Esophagus muscularis mucosa (tissue), 4 donors: ENCODE measurements at regions not wholly inside any gene's neighbourhood (a gene's known extent, or its start where the extent isn't known, plus 50 kb on each side); places are given as distances from the start of the nearest gene placed in this dataset.

Source experiments
- DNase-seq: peaks from one replicate; pipeline ENCODE4 v3.0.0-alpha.2; 2017; ENCODE audit errors: extremely low spot score
- H3K27ac ChIP-seq, 4 donors: fragments of 200-600 bp; sonication (generic); replicated peaks in 1 of 4; 1 replicate in 3 of 4; 2 replicates in 1 of 4; pipeline ENCODE4 v1.5.1; 2016 to 2019; ENCODE audit warnings: mild to moderate bottlenecking in 1 of 4
- H3K27me3 ChIP-seq, 4 donors: fragments of 200-600 bp; sonication (generic); one replicate each; pipeline versions ENCODE4 v1.5.1 to v1.6.0; 2016 to 2019
- H3K36me3 ChIP-seq, 4 donors: fragments of 200-600 bp; sonication (generic); one replicate each; pipeline ENCODE4 v1.5.1; 2016 to 2019
- H3K4me1 ChIP-seq, 4 donors: fragments of 200-600 bp; sonication (generic); one replicate each; pipeline ENCODE4 v1.5.1; 2016 to 2019
- H3K4me3 ChIP-seq, 4 donors: fragments of 200-600 bp; sonication (generic); 1 replicate in 2 of 4; 2 replicates in 2 of 4; pipeline ENCODE4 v1.5.1; 2016 to 2019; ENCODE audit warnings: mild to moderate bottlenecking in 4 of 4, moderate library complexity in 1 of 4
- H3K9me3 ChIP-seq, 4 donors: fragments of 200-600 bp; sonication (generic); 1 replicate in 3 of 4; 2 replicates in 1 of 4; pipeline ENCODE4 v1.5.1; 2016 to 2019
- CTCF ChIP-seq, 3 experiments: fragments of 200-600 bp in 2 of 3; fragments of 450-650 bp in 1 of 3; sonication (generic) in 2 of 3; IDR thresholded peaks; one replicate each; pipeline ENCODE4 v1.5.1; 2017 to 2019; ENCODE audit warnings: antibody characterized with exemption in 3 of 3, mild to moderate bottlenecking in 2 of 3, moderate library complexity in 1 of 3
- EP300 ChIP-seq: sonication (generic); formaldehyde crosslinking; IDR thresholded peaks from one replicate; pipeline ENCODE4 v1.6.1; 2017; ENCODE audit warnings: antibody characterized with exemption
- POLR2A ChIP-seq: fragments of 450-650 bp; IDR thresholded peaks from one replicate; pipeline ENCODE4 v1.6.1; 2017; ENCODE audit warnings: antibody characterized with exemption, moderate library complexity, mild to moderate bottlenecking, low read depth
- POLR2AphosphoS5 ChIP-seq, 2 donors: sonication (generic); formaldehyde crosslinking; IDR thresholded peaks; one replicate each; pipeline ENCODE4 v1.6.1; 2017; ENCODE audit warnings: antibody characterized with exemption in 2 of 2
- WGBS: methylation state at CpG from one replicate; pipeline ENCODE4 v1.1.5; 2018; 5-methylcytosine and 5-hydroxymethylcytosine counted together
- intact Hi-C: fragments of 100-400 bp; cut with DNase I; formaldehyde crosslinking; loops from one replicate; pipeline ENCODE4 v1.15.1; 2023

- H3K36me3 ChIP-seq, result no peaks in the 10 kb centered on the region
- H3K4me3 ChIP-seq, result no peak overlapping the region
- TF ChIP-seq EP300, result no peak
- TF ChIP-seq CTCF (IDR thresholded peaks at IDR 0.05), result no peak
- no peak for TF ChIP-seq POLR2A
- TF ChIP-seq POLR2AphosphoS5 (IDR thresholded peaks at IDR 0.05), result no peak
- no peak for DNase-seq
- WGBS, result 69% methylated on average over 1 of the region's 1 CpG
- no peaks in the 10 kb centered on the region for H3K9me3 ChIP-seq
- no peak overlapping the region for H3K27ac ChIP-seq
- intact Hi-C loops, result no loop called here
- H3K4me1 ChIP-seq, result no peaks in the 10 kb centered on the region
- no peaks in the 10 kb centered on the region for H3K27me3 ChIP-seq
Observed at GRCh38 chr4:164212134-164212533, 541.8 kb upstream of the SMIM31 start.

DNA sequence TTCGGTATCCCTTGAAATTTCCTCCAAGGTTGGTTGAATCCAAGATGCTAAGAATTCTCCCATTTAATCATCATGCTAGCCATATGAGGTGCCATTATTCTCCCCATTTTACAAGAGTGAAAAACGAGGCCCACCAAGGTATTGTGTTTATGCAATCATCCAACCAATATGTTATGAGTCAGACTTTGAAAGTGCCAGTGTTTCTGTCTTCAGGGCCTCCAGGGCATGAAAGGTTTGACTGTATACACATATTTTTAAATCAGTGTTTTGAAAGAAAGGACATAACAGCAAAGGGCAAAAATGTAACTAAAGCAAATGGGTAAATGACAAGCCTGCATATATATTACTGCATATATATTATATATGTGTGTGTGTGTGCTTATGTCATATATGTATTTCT, 541.2 kb upstream of the SMIM31 start:
- Histone ChIP-seq H3K9me3 (no peaks in the 10 kb centered on the region), H3K27ac (no peak overlapping the region), H3K4me1 (no peaks in the 10 kb centered on the region), H3K27me3 (no peaks in the 10 kb centered on the region), H3K4me3 (no peak overlapping the region), H3K36me3 (no peaks in the 10 kb centered on the region)
- TF ChIP-seq POLR2AphosphoS5 (IDR thresholded peaks at IDR 0.05), result no peak
- no peak for TF ChIP-seq EP300
- TF ChIP-seq CTCF (IDR thresholded peaks at IDR 0.05), result no peak
- no peak for TF ChIP-seq POLR2A
- DNase-seq, result no peak
- intact Hi-C loops, result no loop called here
- 67% methylated on average over 2 of the region's 2 CpGs for WGBS

DNA sequence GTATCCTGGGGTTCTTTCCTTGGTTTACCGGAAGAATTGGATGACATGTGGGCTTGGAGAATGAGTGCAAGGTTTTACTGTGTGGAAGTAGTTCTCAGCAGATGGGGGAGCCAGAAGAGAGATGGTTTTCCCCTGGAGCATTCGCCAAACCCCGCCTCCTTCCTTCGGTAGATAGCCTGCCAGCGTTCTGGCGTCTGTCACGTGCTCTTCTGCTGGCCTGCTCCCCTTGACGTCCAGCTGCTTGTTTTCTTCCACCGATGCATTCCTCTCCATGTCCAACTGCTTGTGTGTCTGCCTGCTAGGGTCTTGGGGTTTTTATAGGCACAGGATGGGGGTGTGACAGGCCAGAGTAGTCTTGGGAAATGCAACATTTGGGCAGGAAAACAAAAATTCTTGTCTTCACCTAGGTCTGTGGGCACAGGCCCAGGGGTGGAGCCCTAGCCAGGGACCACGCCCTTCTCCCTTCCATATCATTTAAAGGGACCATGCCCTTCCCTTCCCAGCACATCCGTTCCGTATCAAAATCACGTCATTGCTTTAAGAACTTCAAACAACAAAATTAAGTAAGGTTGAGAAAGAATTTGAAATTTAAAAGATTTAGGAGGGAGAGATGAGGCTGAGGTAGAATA, 538.7 kb upstream of the SMIM31 start:
- Histone ChIP-seq H3K27me3 (no peaks in the 10 kb centered on the region), H3K36me3 (no peaks in the 10 kb centered on the region), H3K9me3 (no peaks in the 10 kb centered on the region), H3K27ac (no peak overlapping the region), H3K4me3 (no peak overlapping the region), H3K4me1 (no peaks in the 10 kb centered on the region)
- intact Hi-C loops, result no loop called here
- WGBS, result 70% methylated on average over 13 of the region's 13 CpGs
- no peak for TF ChIP-seq POLR2AphosphoS5 (IDR thresholded peaks at IDR 0.05)
- TF ChIP-seq EP300, result no peak
- TF ChIP-seq CTCF (IDR thresholded peaks at IDR 0.05), result no peak
- TF ChIP-seq POLR2A, result no peak
- DNase-seq, result no peak

DNA sequence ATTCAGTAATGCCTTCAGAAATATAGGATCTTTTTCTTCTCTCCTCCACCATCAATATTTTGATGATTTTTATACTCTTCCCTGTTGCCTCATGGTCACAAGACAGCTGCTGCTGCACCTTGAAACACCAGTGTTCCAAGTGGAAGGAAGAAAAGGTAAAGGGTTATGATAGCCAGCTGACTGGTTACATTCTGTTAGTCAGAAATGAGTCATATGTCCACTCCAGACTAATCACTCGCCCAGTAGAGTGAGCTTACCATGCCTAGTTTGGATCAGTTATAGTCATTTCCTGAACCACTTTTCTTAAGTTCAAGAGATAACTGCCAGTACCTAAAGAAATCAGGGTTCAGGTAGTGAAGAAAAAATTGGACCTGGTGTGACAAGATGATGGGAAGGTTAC, 532.3 kb upstream of the SMIM31 start:
- TF ChIP-seq POLR2A (no peak), CTCF (IDR thresholded peaks at IDR 0.05) (no peak), EP300 (no peak), POLR2AphosphoS5 (IDR thresholded peaks at IDR 0.05) (no peak)
- H3K9me3 ChIP-seq, result no peaks in the 10 kb centered on the region
- intact Hi-C loops, result no loop called here
- WGBS, result 82% methylated on average over 1 of the region's 1 CpG
- no peaks in the 10 kb centered on the region for H3K4me1 ChIP-seq
- DNase-seq, result no peak
- H3K4me3 ChIP-seq, result no peak overlapping the region
- H3K27me3 ChIP-seq, result no peaks in the 10 kb centered on the region
- no peaks in the 10 kb centered on the region for H3K36me3 ChIP-seq
- H3K27ac ChIP-seq, result no peak overlapping the region

GRCh38 chr4:164224871-164225270, 529.1 kb upstream of the SMIM31 start:
- no peaks in the 10 kb centered on the region for H3K4me1 ChIP-seq
- no peak overlapping the region for H3K4me3 ChIP-seq
- no peak for TF ChIP-seq POLR2A
- TF ChIP-seq CTCF (IDR thresholded peaks at IDR 0.05), result no peak
- TF ChIP-seq POLR2AphosphoS5 (IDR thresholded peaks at IDR 0.05), result no peak
- no peak for TF ChIP-seq EP300
- H3K27me3 ChIP-seq, result no peaks in the 10 kb centered on the region
- H3K36me3 ChIP-seq, result no peaks in the 10 kb centered on the region
- H3K27ac ChIP-seq, result no peak overlapping the region
- H3K9me3 ChIP-seq, result no peaks in the 10 kb centered on the region
- no peak for DNase-seq
- intact Hi-C loops, result no loop called here
